ENCODE measurements at regions not wholly inside any gene's neighbourhood (a gene's known extent, or its start where the extent isn't known, plus 50 kb on each side); places are given as distances from the start of the nearest gene placed in this dataset.

DNA sequence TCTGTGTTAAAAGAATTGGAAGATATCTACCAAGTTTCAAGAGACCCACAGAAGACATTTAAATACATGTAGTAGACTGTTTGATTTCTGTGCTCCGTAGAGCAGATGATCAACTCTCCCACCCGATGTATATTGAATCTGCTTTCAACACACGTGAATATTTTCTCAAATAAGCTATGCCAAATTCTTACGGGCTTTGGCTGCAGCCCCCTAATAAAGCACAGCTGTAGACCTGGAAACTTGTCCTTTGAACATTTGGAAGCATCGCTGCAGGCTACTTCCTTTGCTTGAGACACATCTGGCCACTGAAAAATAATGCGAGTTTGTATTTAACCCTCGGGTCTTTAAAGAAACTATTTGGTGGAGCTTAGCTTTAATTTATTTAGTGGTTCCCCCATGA, 98.3 kb upstream of the SELENOK start:
- DNase-seq (ENCODE audit: low read depth, low spot score), result no peak
- no peak overlapping the region for H3K4me3 ChIP-seq (ENCODE audit: low read depth, low read length)
- ChIA-PET CTCF (no interaction called here), POLR2A (no interaction called here)
- no peak for TF ChIP-seq CTCF (IDR thresholded peaks at IDR 0.05; ENCODE audit: insufficient read depth, low read length, missing control alignments)

DNA sequence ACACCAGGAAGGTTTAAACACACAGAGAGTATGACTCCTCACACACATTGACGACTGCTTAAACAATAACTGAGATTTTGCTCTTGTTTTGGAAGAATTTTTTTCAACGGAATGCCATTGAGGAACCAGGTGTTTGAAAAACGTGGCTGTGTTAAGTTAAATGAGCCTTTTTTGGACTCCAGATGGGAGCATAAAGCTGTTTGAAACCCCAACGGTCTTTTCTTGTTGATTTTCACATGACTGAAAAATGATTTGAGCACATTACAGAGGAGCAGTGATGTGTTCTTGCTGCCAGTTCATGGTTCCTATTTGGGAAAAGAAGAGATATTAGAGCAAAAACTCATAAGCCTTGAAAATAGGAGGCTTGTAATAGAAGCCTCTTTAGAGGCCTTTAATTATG, 97.8 kb upstream of the SELENOK start:
- CTCF ChIA-PET, result no interaction called here
- no peak for DNase-seq (ENCODE audit: low read depth, low spot score)
- no peak for TF ChIP-seq CTCF (IDR thresholded peaks at IDR 0.05; ENCODE audit: insufficient read depth, low read length, missing control alignments)
- H3K4me3 ChIP-seq (ENCODE audit: low read depth, low read length), result no peak overlapping the region
- POLR2A ChIA-PET, result no interaction called here

- ChIA-PET POLR2A (no interaction called here), CTCF (no interaction called here)
- no peak overlapping the region for H3K4me3 ChIP-seq (ENCODE audit: low read depth, low read length)
- no peak for TF ChIP-seq CTCF (IDR thresholded peaks at IDR 0.05; ENCODE audit: insufficient read depth, low read length, missing control alignments)
- DNase-seq (ENCODE audit: low read depth, low spot score), result no peak
These were observed 86.7 kb upstream of the SELENOK start for GRCh38 chr3:53978386-53978785.

DNA sequence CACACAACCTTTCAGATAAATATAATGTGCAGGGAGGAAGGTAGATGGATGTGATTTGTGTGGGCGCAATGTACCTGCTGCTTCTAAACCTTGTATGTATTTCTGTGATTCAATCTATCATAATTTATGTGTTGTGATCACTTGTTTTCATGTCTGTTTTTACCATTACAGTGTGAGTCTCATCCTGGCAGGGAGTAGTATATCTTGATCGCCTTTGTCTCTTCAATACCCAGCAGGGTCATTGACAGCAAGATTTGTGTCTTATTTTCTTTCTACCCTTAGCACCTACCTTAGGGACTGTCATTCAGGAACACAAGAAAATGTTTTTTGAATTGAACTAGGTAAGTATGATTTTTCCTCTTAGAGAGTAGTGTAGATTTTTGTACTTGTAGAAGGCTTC, 83.7 kb upstream of the SELENOK start:
- no peak overlapping the region for H3K4me3 ChIP-seq (ENCODE audit: low read depth, low read length)
- ChIA-PET POLR2A (no interaction called here), CTCF (no interaction called here)
- DNase-seq (ENCODE audit: low read depth, low spot score), result no peak
- no peak for TF ChIP-seq CTCF (IDR thresholded peaks at IDR 0.05; ENCODE audit: insufficient read depth, low read length, missing control alignments)

DNA sequence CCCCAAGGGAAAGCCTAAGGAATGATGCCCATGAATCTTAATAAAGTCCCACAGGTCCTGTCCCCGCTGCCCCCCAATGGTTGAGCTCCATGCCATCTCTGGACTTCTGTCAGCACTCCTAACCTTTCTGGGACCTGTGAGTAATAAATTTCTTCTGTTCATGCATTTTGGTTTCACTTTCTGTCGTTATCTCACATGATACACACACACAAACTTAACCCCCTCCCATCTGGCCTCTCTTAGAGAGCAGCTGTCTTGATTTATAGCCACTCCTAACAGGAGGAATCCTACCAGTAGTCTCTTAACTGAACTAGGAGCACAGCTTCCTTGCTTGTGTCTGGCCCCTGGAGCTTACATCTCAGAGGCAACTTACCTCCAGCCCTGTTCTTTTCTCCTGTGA, 82.7 kb upstream of the SELENOK start:
- ChIA-PET POLR2A (no interaction called here), CTCF (no interaction called here)
- TF ChIP-seq CTCF (IDR thresholded peaks at IDR 0.05; ENCODE audit: insufficient read depth, low read length, missing control alignments), result no peak
- H3K4me3 ChIP-seq (ENCODE audit: low read depth, low read length), result no peak overlapping the region
- DNase-seq (ENCODE audit: low read depth, low spot score), result no peak

GRCh38 chr3:53973905-53974304, 82.2 kb upstream of the SELENOK start:
- no peak overlapping the region for H3K4me3 ChIP-seq (ENCODE audit: low read depth, low read length)
- no peak for TF ChIP-seq CTCF (IDR thresholded peaks at IDR 0.05; ENCODE audit: insufficient read depth, low read length, missing control alignments)
- ChIA-PET CTCF (no interaction called here), POLR2A (no interaction called here)
- DNase-seq (ENCODE audit: low read depth, low spot score), result no peak
